HTR-8/SVneo (cell line): ENCODE measurements at regions not wholly inside any gene's neighbourhood (a gene's known extent, or its start where the extent isn't known, plus 50 kb on each side); places are given as distances from the start of the nearest gene placed in this dataset.
A peak's percentile ranks its signal among the peaks of the same experiment; 100 is the strongest.

Source experiments
- DNase-seq: peaks from one replicate; pipeline ENCODE4 v3.0.0; 2011; ENCODE audit warnings: low spot score, mixed read lengths; ENCODE audit not compliant: insufficient read length
- FAIRE-seq: peaks from 2 replicates; lab custom pipeline; 2011; peaks lifted over from hg19 to GRCh38; lab: Jason Lieb, UNC

DNA sequence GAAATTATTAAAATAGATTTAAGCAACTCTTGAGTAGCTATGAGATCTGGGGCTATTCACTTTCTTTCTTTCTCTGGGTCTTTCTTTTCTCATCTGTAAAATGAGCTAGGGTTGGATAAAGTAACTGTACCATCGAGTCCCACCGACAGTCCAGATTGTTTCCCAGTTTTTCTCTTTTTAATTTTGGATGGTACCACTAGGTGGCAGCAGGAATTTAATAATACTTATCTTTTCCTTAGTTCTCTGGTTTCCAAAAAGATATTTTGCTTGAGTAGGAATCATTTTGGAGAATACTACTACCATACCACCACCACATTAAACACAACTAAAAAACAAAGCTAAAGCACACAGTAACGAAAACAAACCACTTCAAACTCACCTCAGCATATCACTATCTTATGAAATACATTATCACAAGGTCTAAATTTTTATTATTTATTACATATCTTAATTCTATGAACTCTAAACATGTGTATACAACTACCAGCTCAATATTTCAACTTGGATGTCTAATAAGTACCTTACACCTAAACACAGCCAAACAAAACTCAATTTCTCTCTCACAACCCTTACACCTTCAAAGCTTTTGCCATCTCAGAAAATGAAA, 584.0 kb downstream of the KCNA4 start:
- DNase-seq (peak; percentile 12), FAIRE-seq (no peak)

DNA sequence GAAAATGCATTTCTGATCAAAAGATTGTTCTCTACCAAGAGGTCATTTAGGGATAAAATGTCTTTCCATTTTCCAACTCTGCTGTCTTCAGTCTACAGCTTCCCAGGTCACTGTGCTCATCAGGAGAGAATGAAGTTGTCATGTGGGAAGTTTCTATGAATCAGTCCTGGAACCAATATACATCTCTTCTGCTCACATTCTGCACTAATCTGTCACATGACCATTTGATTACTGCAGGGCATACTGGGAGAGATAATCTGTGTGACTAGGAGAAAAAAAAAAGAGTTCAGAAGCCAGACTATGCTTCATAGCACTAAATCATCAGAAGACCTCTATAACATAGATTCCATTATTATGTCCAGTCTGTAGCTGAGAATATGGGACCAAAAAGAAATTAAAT, 611.5 kb downstream of the KCNA4 start:
- FAIRE-seq (no peak), DNase-seq (no peak)

DNA sequence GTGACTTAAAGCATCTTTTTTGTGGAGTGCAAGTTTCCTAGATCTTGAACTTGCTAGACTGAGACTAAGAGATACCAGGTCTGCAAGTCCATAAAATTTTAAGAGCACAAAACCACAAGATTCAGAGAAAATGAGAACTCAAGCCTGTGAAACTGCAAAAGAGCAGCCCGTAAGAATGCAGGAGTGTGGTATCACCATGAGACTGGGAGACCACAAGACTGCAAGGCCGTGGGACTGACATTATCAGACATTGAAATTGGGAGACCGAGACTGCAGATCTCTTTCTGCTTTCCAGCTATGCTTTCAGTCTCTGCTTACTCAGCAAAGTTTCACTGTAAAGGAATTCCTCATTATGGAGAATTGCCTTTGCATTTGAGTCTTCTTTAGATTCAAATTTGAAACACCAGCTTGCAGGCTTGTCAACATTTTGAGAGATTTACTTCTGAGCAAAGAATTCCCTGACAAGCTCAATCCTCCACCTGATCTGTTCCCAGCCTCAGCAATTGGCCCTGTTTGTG, 621.2 kb downstream of the KCNA4 start:
- FAIRE-seq (no peak), DNase-seq (no peak)

DNA sequence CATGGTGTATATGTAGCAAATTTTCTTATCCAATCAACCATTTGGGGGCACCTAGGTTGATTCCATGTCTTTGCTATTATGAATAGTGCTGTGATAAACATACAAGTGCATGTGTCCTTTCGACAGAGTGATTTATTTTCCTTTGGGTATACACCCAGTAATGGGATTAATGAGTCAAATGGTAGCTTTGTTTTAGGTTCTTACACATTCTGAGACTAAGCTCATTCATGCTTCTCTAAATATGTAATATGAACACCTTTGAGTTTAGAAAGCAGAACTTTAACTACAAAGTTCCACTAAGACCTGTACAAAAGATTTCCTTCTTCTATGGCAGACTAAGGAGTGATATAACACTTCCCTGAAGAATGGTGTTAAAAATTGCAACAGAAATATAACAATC, 627.0 kb downstream of the KCNA4 start:
- no peak for DNase-seq
- FAIRE-seq = no peak

DNA sequence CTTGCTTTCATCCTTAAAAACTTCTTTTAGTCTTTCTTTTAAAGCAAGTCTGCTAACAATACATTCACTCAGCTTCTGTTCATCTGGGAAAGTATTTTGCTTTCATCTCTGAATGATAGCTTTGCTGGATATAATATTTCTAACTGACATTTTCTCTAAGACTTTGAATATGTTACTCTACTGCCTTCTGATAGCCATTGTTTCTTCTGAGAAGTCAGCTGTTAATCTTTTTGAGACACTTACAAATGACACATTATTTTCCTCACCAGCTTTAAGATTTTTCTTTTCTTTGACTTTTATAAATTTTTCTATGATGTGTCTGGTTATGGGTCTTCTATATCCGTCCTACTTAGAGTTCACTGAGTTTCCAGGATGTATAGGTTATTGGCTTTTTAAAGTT, 643.1 kb downstream of the KCNA4 start:
- DNase-seq (no peak), FAIRE-seq (no peak)

DNA sequence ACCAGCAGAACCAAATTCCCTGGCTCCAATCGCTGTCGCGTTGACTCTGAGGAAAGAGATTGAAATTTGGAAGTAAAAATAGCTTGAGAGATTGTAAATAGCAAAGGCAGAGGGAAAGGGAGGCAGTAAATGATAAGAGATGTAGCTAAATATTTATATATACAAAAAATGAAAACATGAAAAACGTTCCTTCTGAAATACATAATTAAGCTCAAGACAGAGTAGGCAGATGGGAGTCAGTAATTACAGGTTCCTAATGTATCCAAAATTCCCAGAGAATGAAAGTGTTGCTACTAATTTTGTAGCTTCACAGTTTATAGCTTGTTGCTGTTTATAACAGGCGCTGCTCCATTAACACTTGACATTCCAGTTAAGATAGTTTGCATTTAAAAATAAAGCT, 648.7 kb downstream of the KCNA4 start:
- no peak for DNase-seq
- no peak for FAIRE-seq

DNA sequence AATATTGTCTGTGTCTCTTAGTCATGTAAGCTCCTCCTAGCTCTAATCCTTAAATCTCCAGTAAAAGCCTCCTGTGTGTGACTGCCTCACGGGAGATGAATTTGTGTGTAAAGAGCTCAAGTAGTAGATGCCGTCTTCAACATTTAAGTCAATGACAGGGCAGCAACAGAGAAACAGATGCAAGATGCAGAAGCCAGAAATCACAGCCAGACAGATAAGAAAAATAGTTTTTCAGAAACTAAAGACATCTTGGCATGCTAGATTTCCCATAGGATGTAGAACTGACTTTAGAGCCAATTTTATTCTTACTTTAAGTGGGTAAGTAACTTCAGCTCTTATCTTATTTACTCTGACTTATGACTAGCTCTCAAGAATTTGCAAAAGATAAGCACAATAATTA, 652.8 kb downstream of the KCNA4 start:
- FAIRE-seq (no peak), DNase-seq (no peak)

DNA sequence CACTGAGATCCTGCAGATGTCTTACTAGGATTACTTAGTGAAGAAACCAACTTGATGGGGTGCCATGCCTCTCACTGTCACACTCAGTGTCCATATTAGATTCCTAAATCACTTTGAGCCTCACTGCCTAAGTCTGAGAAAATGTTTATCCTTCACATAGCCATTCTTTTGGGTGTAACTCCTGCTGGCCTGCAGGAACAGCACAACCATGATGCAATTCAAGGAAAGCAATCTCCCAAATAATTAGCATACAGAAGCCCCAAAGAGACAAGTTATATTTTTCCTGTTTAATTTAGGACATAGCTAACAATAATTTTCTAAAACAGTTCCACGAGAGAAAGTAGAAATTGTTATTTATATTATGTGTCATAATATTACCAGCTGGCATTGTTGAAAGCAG, 655.5 kb downstream of the KCNA4 start:
- FAIRE-seq = no peak

DNA sequence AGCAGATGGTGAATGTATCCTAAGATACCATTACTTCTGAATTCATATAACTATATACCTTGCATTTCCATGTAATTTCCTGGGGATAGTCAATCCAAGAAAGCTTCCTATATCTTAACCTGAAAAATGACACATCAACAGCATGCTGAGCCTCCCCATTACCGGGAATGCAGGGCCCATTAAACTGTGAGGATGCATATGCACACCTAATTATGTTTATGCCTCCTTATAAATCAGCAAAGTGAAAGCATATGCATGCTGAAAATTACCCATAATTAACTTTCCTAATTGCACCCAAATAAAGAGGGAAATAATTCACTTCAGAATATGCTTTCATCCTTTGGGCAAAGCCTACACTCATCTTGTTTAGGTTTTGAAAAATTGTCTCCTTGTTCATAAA, 663.0 kb downstream of the KCNA4 start:
- DNase-seq = no peak
- no peak for FAIRE-seq

More for the DNA sequence above, 655.5 kb downstream of the KCNA4 start:
- no peak for DNase-seq

DNA sequence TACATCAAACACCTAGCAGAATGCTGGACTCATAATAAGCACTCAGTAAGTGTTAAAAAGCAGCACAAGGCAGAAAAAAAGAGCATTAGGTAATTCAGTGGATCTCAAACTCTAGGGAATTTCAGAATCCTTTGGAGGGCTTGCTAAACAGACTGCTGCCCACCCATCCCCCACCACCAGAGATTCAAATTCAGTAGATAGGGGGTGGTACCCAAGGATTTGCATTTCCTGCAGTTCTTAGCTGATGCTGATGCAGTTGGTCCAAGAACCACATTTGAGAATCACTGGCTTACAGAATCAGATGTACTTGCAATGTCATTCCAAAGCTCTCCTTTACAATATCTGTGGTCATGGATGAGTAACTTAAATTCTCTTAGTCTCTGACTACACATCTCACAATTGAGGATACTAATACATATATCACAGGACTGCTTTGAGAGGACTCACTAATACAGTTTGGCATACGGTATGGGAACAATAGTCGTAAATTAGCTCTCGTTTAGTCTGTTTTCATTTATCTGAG, 664.5 kb downstream of the KCNA4 start:
- no peak for FAIRE-seq
- no peak for DNase-seq

DNA sequence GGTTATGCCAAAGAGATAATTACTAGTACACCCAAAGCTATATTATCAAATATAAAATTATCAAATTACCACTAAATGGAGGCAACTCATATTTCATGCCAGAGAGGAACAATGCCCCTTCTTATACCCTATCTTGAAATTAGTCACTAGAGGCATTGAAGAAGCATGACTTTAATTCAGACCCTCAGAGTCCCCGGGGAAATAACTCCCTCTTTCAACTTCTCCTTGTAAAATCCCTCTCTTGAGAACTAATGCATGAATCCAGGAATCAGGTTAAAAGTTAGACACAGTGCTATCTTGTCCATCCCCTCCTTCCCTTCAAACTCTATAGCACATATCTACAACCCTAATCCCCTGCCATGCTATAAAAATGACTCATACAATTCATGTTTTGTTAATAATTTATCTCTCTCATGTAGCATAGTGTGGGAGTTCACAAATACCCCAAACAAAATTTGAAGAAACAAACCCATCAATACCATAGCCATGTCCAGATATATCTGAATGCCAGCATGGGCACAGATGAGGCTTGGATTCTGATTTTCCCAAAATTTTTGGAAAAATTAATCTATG, 665.4 kb downstream of the KCNA4 start:
- DNase-seq (no peak), FAIRE-seq (no peak)

DNA sequence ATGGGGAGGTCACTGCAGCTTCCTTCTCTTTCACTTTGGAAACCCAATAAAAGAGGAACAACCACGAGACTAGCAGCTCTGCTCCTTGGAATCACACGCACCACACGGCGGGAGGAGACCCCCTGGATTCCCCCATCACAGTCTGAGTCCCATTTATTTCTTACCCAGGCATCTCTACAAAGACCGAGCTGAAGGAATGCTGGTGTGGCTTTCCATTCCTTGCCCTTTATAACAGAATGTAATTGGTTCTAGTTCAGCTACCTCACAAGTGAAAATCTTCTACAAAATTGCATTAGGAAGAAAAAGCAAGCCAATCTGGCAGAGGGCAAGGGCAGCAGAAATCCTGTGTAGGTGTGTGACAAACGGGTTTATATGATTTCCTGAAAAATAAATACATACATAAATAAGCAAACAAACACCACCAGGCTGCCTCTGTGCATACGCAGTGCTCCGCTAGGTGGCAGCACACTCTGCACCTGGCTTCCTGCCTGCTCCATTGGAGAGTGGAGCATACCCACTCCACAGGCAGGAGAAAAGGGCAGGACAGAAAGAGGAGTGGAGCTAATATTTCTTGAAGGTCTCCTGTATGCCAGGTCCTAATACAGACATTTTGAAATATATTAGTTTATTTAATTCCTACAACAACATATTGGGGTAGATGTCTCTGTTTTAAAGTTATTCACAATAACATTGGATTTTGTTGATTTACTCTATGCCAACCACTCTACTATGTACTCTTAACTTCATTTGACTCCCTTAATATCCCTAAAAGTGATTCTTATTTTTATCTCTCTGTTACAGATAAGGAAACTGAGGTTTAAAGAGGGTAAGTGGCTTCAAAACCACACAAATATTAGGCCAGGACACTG, 673.1 kb downstream of the KCNA4 start:
- DNase-seq (peak; percentile 27), FAIRE-seq (peak; percentile 75)

DNA sequence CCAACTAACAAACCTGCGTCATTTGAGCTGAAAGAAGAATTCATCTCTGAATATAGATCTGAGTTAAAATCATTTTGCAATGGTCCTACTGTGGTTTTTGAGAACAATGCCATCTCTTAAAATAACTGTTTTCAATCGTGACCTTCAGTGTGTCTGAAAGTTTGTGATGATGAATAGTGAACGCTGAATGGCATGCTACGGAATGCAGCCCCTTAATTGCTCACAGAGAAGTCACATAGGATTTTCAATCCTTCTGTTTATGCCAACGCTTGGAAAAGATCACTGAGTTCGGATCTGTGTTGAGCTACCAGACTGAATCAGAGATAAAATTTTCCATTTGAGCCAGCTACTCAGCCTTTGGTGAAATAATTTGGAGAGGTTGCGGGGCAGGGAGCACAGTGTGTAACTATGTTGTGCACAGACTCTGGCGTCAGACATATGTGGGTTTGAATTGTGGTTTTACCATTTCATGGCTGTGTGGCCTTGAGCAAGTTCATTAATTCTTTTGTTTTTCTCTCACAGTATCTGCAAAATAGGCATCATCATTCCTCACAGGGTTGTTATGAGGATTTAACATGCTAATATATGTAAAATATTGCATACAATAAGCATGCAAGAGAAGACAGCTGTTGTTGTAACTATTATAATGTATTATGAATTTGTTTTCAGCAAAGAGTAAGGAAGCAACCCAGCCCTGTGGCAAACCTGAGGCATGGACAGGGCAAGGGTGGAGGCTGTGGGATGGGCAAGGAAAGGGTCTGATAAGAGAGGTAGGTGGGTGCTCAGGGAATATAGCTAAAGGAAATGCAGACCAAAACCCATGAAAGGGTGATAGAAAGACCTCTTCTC, 679.9 kb downstream of the KCNA4 start:
- no peak for DNase-seq
- no peak for FAIRE-seq

DNA sequence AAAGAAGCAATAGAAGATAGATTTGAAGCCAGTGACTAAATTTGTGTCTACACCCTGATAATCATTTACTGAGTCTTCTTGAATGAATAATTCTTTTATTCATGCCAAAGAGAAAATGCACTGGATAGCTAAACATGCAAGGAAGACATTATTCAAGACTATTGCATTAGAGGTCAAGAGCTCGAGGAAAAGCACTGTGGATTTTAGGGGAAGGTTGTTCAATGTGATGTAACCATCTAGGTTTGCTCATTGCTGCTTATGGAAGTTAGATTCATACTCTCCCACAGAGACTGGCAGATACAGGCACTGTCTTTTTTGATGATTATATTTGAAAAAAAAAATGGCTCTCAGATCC, 682.1 kb downstream of the KCNA4 start:
- no peak for FAIRE-seq
- DNase-seq = no peak

DNA sequence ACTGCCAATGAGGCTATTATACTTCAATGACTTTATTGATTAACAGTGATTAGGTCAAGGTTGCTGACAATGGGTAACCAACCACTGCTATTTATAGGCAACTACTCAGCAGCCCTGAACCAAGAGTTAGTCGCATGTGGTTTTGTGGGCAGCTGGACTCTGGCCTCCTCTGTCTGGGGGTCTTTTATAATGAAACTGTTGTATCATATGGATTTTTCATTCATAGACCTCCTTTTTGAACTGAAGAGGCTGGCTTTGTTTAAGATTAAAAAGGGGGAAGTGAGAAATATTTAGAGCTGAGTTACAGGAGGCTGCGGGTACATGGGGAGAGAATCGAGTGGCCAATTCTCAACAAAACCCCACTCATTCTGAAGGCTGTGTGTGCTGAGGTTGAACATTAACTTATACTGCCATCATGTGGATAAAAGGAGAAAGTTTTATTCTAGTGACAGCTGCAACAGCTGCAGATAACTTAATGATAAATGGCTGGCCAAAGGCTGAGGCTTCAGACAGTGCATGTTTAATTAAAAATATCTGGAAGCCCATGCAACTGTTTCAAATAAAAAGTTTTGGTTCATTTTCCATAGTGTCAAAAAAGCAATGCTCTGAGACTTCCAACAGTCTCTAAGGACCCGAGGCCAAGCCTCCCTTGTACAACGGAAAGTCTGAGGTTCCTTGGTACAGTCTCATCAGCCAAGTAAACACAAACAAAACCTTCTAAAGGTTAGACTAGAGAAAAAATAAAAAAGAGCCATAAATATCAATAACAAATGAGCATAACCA, 682.6 kb downstream of the KCNA4 start:
- FAIRE-seq (no peak), DNase-seq (peak; percentile 57)

DNA sequence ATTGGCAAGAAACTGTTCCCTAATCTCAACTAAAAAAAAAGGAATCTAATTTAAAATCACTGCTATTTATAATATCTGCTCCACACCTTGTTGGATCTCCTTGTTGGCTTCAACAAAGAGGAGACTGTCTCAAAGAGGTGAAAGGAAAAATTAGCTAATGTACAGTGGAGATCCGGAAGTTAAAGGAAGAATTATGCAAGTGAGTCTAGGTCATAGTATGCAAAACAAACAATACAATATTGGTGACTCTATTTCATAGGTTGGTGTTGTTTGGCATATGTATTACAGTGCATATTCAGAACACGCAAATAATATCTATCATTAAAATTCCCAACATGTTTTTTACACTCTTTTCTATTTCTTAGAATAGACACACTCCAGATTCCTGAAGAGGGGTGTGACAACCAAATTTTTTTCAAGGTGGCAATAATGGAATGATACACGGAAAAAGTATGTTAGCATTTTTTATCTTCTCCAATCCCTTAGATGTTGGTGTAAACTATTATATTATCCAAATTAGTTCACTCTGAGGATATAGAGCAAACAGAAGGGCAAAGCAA, 685.3 kb downstream of the KCNA4 start:
- DNase-seq (no peak), FAIRE-seq (no peak)

DNA sequence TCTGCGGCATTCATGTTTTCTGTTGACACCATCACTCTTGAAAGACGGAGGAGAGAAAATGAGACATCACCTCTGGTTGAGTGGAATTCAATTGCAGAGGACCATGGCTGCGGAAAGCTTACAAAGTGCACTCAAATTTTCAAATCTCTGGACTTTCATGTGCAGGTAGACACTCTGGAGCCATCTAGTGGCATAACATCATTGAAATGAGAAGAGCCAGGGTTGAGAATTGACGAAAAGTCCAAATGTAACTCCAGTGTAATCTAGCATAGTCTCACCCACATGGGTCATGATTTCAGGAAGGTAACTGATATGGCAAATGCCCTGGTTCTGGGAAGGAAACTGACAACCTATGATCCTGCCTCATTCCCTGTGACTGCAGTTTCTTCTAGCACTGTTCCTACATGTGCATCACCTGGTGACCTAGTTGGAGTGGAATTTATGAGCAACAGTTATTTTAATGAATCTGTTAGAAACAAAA, 687.8 kb downstream of the KCNA4 start:
- DNase-seq = peak; percentile 41
- FAIRE-seq = peak; percentile 82

DNA sequence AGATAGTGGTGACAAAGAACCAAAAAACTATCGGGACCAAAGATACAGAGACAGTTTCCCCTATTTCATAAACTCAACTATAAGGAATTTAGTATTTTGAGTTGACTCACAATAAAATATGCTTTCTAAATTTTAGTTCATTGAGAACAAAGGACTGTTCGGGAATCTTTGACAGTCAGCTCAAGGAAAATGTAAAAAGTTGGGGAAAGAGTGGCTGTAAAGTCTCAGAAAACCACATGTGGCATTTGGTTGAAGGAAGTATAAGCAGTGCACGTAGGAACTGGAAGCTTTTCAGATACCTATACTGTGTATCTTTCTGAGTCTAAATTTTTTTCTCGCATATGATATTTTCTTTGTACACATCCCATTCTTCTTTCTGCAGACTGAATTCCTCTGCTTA, 688.9 kb downstream of the KCNA4 start:
- FAIRE-seq (no peak), DNase-seq (no peak)

DNA sequence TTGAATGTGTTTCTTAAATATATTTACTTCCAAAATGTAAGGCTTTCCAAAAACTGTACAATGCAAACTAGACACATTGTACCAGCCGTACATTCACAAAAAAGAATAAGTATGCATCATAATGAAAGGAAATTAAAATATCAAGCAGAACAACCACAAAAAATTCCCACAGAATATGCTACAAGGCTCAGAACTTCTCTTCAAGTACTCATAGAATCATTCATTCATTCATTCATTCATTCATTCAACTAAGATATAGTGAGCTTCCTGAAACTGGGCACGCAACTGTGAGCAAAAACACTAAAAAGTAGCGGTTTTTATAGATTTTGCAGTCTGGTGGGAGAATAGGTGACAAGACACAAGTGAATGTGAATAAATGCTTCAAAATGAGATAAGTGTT, 690.1 kb downstream of the KCNA4 start:
- DNase-seq (no peak), FAIRE-seq (no peak)
